Mesodermal cell (in vitro differentiated cells): ENCODE measurements at regions not wholly inside any gene's neighbourhood (a gene's known extent, or its start where the extent isn't known, plus 50 kb on each side); places are given as distances from the start of the nearest gene placed in this dataset.

Source experiments
- H3K27ac ChIP-seq: 2 replicates; pipeline ENCODE4 v1.7.0; 2013; ENCODE audit warnings: mild to moderate bottlenecking, low read depth, low read length, moderate library complexity; ENCODE audit not compliant: severe bottlenecking
- H3K36me3 ChIP-seq: 2 replicates; pipeline ENCODE4 v1.7.1; 2013; ENCODE audit warnings: mild to moderate bottlenecking, low read length, moderate library complexity; ENCODE audit not compliant: control insufficient read depth, insufficient read depth
- H3K4me1 ChIP-seq: one replicate; pipeline ENCODE4 v1.7.1; 2013; ENCODE audit warnings: mild to moderate bottlenecking, low read length; ENCODE audit not compliant: insufficient read depth, control insufficient read depth, poor library complexity, severe bottlenecking
- H3K4me3 ChIP-seq: 2 replicates; pipeline ENCODE4 v1.7.0; 2013; ENCODE audit warnings: low read length, control low read depth, mild to moderate bottlenecking; ENCODE audit not compliant: insufficient read depth, poor library complexity, severe bottlenecking; ENCODE audit errors: extremely low read depth
- H3K9me3 ChIP-seq: 2 replicates; pipeline ENCODE4 v1.7.1; 2013; ENCODE audit warnings: mild to moderate bottlenecking, low read length, moderate library complexity; ENCODE audit not compliant: control insufficient read depth
- WGBS, 2 experiments: methylation state at CpG; one replicate each; pipeline ENCODE4 v1.1.5; 2013; ENCODE audit warnings: missing lambda C conversion rate in 2 of 2; ENCODE audit not compliant: insufficient coverage in 2 of 2; 5-methylcytosine and 5-hydroxymethylcytosine counted together

DNA sequence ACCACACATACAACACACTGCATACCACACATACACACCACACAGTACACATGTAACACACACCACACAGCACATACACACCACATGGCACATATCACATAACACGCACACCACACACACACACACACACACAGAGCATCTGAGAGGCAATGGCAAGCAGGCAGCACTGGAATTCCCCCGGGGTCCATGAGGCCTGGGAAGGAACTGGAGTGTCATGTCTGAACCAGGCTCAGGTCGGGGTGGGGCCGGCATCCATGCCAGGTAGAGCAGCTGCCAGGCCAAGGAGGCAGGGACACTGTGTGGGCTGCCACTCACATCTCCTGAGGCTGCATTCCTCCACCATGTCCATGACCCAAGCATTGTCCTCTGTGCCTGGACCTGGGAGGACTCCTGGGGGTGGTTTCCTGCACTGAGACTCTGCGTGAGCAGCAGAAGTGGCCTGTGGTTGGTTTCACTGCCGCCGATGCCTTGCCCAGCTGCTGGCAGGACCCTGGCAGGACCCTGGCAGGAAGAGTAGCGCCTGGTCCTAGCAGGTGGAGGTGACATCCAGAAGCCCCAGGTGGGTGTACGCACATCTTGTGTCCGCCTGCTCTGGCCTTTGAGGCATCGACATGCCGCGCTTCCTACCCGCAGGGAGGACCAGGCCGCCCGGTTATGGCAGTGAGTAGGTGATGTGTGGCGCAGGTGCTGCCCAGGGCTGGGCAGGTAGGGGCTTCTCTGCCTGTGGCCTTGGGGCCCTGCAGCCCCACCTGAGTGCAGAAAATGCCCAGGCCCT, 1280.4 kb downstream of the TBC1D22A start:
- no peaks in the 10 kb centered on the region for H3K4me1 ChIP-seq
- WGBS, 2 experiments: 88% methylated on average over 15 to 16 of the region's 17 CpGs
- H3K9me3 ChIP-seq: no peaks in the 10 kb centered on the region
- H3K27ac ChIP-seq: no peak overlapping the region
- no peaks in the 10 kb centered on the region for H3K36me3 ChIP-seq
- H3K4me3 ChIP-seq: no peak overlapping the region

DNA sequence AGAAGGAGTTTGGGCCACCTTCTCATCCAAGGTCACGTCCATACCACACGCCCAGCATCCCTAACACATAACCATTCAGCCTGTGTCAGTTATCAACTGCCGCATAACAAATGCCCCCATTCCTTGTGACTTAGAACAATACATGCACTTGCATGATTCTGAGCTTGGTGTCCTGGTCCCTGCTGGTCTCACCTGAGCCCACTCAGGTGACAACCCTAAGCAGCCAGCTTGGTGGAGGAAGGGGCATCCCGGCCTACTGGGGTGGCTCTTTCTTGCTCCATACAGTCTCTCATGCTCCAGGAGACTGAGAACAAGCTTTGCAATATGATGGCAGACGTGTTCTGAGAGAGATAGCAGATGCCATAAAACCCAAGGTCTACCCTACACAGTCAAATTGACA, 1276.9 kb downstream of the TBC1D22A start:
- H3K36me3 ChIP-seq: no peaks in the 10 kb centered on the region
- WGBS, 2 experiments: 79 to 81% methylated on average over 2 to 3 of the region's 5 CpGs
- no peaks in the 10 kb centered on the region for H3K4me1 ChIP-seq
- no peak overlapping the region for H3K27ac ChIP-seq
- no peak overlapping the region for H3K4me3 ChIP-seq
- no peaks in the 10 kb centered on the region for H3K9me3 ChIP-seq

DNA sequence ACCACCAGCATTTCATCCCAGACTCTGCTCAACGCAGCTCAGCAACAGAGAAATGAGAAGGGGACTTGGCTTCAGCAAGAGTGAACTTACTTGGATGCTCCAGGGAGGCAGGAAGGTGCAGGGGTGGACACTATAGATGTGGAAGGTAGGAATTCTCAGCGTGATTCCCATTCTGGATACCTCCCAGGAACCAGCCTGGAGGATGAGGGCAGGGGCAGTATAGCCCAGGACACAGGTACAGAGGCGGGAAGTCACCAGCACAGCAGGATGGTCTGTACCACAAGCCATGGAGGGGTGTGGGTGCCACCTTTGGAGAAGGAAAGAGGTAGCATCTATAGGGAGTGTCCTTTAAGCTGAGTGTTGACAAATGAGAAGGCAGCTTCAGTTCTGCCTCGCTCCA, 1275.2 kb downstream of the TBC1D22A start:
- H3K9me3 ChIP-seq: no peaks in the 10 kb centered on the region
- no peaks in the 10 kb centered on the region for H3K4me1 ChIP-seq
- no peaks in the 10 kb centered on the region for H3K36me3 ChIP-seq
- 84 to 92% methylated on average over 2 of the region's 4 CpGs for WGBS, 2 experiments
- H3K4me3 ChIP-seq: no peak overlapping the region
- H3K27ac ChIP-seq: no peak overlapping the region

DNA sequence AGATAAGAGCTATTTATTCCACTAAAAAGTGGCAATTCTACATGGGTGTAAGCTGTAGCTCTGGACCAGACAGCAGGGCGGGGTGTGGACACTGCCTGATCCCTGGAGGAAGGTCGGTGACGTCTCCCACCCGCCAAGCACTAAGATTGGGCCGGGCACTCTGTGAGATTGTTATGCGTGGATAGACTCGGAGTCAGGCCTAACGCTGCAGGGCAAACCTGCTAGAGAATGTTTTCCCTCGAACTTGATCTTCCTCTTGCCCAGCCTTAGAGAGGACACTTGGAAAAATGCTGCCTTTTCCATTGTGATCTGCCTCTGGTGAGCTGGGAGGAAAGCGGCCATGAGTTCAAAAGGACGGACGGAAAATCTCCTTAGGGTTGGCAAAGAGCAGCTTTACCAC, 1273.4 kb downstream of the TBC1D22A start:
- H3K4me1 ChIP-seq: no peaks in the 10 kb centered on the region
- H3K4me3 ChIP-seq: no peak overlapping the region
- no peaks in the 10 kb centered on the region for H3K9me3 ChIP-seq
- H3K27ac ChIP-seq: no peak overlapping the region
- no peaks in the 10 kb centered on the region for H3K36me3 ChIP-seq
- 62 to 77% methylated on average over 8 to 12 of the region's 12 CpGs for WGBS, 2 experiments

DNA sequence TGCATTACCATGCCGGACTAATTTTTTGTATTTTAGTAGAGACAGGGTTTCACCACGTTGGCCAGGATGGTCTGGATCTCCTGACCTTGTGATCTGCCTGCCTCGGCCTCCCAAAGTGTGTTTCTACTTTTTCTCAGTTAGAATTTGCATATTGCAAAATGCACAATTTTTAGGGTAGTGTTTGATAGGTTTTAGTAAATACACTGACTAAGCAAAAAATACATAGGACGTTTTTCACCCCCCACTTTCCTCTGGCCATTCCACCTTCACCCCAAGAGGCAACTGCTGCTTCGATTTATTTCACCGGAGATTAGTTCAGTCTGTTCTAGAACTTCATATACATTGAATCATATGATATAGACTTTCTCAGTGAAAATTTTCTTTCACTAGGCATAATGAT, 1269.1 kb downstream of the TBC1D22A start:
- Histone ChIP-seq H3K4me1 (no peaks in the 10 kb centered on the region), H3K4me3 (no peak overlapping the region), H3K27ac (no peak overlapping the region), H3K9me3 (no peaks in the 10 kb centered on the region), H3K36me3 (no peaks in the 10 kb centered on the region)
- WGBS, 2 experiments: 20 to 60% methylated on average over 1 to 3 of the region's 6 CpGs

DNA sequence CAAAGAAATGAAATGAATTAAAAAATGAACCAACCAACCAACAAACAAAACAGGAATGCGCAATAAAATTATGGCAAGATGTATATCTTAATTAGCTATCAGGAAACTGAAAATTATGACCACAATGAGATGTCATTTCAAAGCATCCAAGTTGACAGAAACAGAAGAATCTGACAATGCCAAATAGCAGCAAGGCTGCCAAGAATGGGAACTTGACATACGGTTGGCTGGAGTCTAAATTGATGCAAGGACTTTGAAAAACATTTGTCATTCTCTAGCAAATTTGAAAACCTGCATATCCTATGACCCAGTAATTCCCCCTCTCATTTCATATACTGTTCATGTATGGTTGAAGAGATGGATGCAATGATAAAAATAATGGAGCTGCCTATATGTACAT, 1262.6 kb downstream of the TBC1D22A start:
- Histone ChIP-seq H3K27ac (no peak overlapping the region), H3K4me3 (no peak overlapping the region), H3K4me1 (no peaks in the 10 kb centered on the region), H3K9me3 (peaks cover 2% of the 10 kb centered on the region), H3K36me3 (no peaks in the 10 kb centered on the region)
- no CpG with 5 or more reads among the region's 2 CpGs for WGBS, 2 experiments

DNA sequence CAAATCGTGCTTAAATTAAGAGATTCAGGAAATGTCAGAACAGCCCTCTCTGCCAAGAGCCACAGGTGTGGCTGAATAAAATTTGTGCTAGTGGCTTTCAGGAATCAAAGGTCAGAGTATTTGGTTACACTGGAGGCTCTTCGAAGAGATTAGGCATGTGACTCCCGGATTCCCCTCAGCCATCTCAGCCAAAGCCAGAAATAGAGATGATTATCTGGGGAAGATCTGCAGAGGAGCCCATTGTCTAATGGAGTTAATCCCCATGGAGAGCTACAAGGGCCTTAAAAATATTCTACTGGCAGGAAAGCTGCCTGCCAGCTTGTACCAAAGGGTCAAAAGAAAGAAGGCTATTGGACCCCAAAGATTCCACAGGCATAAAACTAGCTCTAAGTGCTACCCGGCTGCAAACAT, 1259.5 kb downstream of the TBC1D22A start:
- 74 to 90% methylated on average over 2 of the region's 4 CpGs for WGBS, 2 experiments

DNA sequence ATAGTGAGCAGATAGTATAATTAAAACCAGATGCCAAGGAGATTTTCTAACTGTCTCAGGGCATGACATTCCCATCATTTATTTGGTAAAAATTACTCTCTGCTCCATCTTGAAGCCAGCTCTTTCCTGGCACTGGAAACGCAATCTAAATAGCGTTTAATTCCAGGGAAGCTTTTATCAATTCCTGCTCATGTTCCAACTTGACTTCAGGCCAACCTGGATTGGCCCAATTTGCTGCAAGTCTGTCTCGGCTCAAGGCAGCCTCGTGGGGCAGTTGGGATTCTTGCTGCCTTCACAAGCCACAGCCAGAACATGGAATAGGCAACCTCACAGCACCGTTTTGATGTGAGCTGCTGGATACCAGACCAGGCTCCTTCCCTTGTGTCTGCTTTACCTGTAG, 1255.9 kb downstream of the TBC1D22A start:
- Histone ChIP-seq H3K9me3 (peaks cover 9% of the 10 kb centered on the region), H3K4me3 (no peak overlapping the region), H3K27ac (no peak overlapping the region), H3K36me3 (no peaks in the 10 kb centered on the region), H3K4me1 (no peaks in the 10 kb centered on the region)
- WGBS, 2 experiments: 83% methylated on average over 5 of the region's 5 CpGs

More for the DNA sequence above, 1259.5 kb downstream of the TBC1D22A start:
- H3K4me1 ChIP-seq: no peaks in the 10 kb centered on the region
- H3K36me3 ChIP-seq: no peaks in the 10 kb centered on the region
- H3K27ac ChIP-seq: no peak overlapping the region
- no peak overlapping the region for H3K4me3 ChIP-seq
- H3K9me3 ChIP-seq: peaks cover 9% of the 10 kb centered on the region

DNA sequence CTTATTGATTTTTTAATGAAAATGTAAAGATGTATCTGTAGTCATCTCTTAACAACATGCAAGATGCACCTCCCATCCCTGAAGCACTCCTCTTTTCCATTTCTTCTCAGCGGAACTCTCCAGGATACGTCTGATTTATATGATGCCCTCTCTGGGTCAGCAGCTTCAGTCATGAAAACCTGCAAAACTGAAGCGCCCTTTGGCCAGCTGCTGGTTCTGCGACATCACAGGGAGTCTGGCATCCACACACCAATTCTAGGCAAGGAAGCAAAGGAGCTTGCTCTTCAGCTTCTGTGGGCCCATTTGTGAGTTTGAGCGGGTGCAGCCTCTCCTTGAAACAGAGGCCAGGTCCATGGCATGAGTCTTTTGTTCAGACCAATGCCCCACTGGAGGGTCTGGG, 1253.3 kb downstream of the TBC1D22A start:
- Histone ChIP-seq H3K36me3 (no peaks in the 10 kb centered on the region), H3K9me3 (peaks cover 9% of the 10 kb centered on the region), H3K4me3 (no peak overlapping the region), H3K27ac (no peak overlapping the region), H3K4me1 (no peaks in the 10 kb centered on the region)
- 86 to 89% methylated on average over 5 of the region's 5 CpGs for WGBS, 2 experiments

DNA sequence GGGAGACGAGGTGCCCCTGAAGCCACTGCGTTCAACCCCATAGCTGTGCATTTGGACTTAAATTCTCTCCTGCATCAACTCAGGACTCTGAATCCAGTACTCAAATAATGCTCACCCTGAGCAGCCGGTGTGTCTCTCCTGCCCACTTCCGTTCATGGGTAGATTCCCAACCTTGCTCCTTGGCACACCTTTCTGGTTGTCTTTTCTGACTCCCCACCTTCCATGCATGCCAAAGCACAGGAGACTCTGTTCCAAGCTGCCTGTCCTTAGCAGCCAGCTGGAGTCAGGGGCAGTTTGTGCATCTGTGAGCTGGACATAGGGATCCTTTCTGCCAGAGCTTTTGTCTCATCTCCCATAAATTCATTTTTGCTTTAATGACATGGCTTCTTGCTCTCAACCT, 1242.5 kb downstream of the TBC1D22A start:
- no peak overlapping the region for H3K27ac ChIP-seq
- H3K4me3 ChIP-seq: no peak overlapping the region
- H3K9me3 ChIP-seq: peaks cover 7% of the 10 kb centered on the region
- H3K4me1 ChIP-seq: no peaks in the 10 kb centered on the region
- WGBS, 2 experiments: 89 to 95% methylated on average over 4 of the region's 4 CpGs
- H3K36me3 ChIP-seq: no peaks in the 10 kb centered on the region

DNA sequence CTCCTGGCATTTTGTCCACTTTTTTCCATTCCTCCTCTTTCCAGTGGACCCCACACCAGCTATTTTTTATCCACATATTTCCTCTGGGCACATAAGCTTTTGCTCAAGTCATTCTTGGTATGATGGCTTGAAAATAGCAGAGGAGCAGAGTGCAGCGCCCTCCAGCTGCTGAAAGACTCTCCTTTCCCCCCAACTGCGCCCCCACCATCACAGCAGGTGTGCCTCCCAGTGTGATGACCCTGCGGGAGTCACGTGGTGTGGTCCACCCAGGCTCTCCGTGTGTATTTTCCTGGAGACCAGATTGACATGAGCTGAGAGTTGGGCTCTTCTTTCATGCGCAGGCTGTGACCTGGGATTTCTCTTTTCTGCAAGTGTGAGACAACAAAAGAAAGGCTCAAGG, 1241.6 kb downstream of the TBC1D22A start:
- no peaks in the 10 kb centered on the region for H3K36me3 ChIP-seq
- 67 to 72% methylated on average over 4 to 6 of the region's 6 CpGs for WGBS, 2 experiments
- H3K9me3 ChIP-seq: peaks cover 7% of the 10 kb centered on the region
- H3K27ac ChIP-seq: no peak overlapping the region
- H3K4me1 ChIP-seq: no peaks in the 10 kb centered on the region
- H3K4me3 ChIP-seq: no peak overlapping the region
